Coronary artery (tissue), 2 donors: ENCODE measurements at regions not wholly inside any gene's neighbourhood (a gene's known extent, or its start where the extent isn't known, plus 50 kb on each side); places are given as distances from the start of the nearest gene placed in this dataset.

ENCODE experiments used
- DNase-seq: peaks from one replicate; pipeline ENCODE4 v3.0.0-alpha.2; 2017; ENCODE audit warnings: low spot score
- H3K27ac ChIP-seq, 2 donors: fragments of 200-600 bp; sonication (generic); one replicate each; pipeline ENCODE4 v1.5.1; 2016 to 2019
- H3K4me3 ChIP-seq: fragments of 200-600 bp; sonication (generic); 2 replicates; pipeline ENCODE4 v1.5.1; 2016; ENCODE audit warnings: mild to moderate bottlenecking, moderate library complexity
- CTCF ChIP-seq: fragments of 200-600 bp; sonication (generic); IDR thresholded peaks from one replicate; pipeline ENCODE4 v1.5.1; 2019; ENCODE audit warnings: antibody characterized with exemption

GRCh38 chr17:64788286-64789060, 126.4 kb upstream of the SMURF2 start:
- no peak overlapping the region for H3K4me3 ChIP-seq
- H3K27ac ChIP-seq = no peak overlapping the region
- TF ChIP-seq CTCF = no peak
- peak; percentile 49 for DNase-seq

- H3K27ac ChIP-seq = no peak overlapping the region
- no peak for DNase-seq
Measured at GRCh38 chr17:64787921-64788271, 125.8 kb upstream of the SMURF2 start.

GRCh38 chr17:64787255-64787920, 125.3 kb upstream of the SMURF2 start:
- peak; percentile 50 for DNase-seq
- no peak for TF ChIP-seq CTCF
- H3K27ac ChIP-seq = no peak overlapping the region
- H3K4me3 ChIP-seq = no peak overlapping the region

More at GRCh38 chr17:64787921-64788271, 125.8 kb upstream of the SMURF2 start:
- no peak for TF ChIP-seq CTCF
- H3K4me3 ChIP-seq = no peak overlapping the region

- no peak overlapping the region for H3K4me3 ChIP-seq
- peak; percentile 40 for DNase-seq
- no peak overlapping the region for H3K27ac ChIP-seq
Measured at GRCh38 chr17:64786337-64786736, 124.2 kb upstream of the SMURF2 start.

GRCh38 chr17:64785011-64785421, 122.9 kb upstream of the SMURF2 start:
- H3K27ac ChIP-seq = no peak overlapping the region
- TF ChIP-seq CTCF = no peak
- H3K4me3 ChIP-seq = no peak overlapping the region
- peak; percentile 68 for DNase-seq

More at GRCh38 chr17:64786337-64786736, 124.2 kb upstream of the SMURF2 start:
- TF ChIP-seq CTCF = no peak

GRCh38 chr17:64784353-64785010, 122.4 kb upstream of the SMURF2 start:
- peak; percentile 40 for DNase-seq
- no peak overlapping the region for H3K27ac ChIP-seq
- no peak for TF ChIP-seq CTCF
- H3K4me3 ChIP-seq = no peak overlapping the region
